Pons (tissue), 1 donor: ENCODE measurements at regions not wholly inside any gene's neighbourhood (a gene's known extent, or its start where the extent isn't known, plus 50 kb on each side); places are given as distances from the start of the nearest gene placed in this dataset.

Source experiments
- DNase-seq: peaks from one replicate; pipeline ENCODE4 v3.0.0-alpha.2; 2016; ENCODE audit warnings: low spot score

DNA sequence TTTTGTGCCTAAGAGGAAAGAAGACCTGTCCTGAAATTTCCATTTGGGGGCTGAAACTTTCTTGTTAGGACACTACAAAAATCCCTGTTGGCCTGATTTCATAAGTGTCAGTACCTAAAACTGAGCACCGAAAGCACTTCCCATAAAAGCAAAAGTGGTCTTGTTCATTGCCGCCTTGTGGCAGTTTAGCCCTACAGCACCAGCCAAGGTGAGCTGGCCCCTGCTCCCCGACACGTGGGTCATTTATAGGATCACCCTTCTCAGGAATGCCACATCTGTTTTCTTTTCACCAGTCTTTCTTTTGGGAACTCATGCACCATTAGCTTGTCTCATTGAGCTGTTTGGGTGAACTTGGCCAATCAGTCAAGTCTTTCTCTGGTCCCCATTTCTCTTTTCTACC, 155.8 kb upstream of the KAZN start:
- DNase-seq = no peak

DNA sequence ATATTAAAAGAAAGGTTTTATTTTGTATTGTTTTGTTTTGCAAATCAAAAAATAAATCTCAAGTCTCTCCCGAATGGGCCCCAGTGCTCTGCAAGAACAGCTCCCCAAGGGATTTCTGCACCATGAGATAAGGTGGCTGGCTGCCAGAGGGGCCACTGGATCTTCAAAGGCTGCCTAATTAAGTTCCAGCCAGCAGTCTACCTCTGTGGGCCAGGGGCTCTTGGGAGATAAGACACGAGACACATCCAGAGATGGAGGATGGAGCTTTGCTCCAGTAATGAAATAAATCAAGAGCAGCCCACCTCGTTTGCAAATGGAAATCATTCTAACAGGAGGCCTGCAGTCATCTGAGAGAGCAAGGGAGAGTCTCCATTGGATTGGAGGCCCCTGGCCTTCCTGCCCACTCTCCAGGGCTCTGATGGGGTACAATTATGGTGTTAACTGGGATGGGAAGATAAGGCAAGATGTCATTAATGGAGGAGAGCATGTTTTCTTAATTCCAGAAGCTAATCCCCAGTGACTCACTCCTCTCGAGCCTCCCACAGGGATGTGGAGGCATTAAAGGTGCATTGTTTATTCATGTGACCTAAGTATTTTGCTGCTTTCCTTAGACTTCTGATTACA, 155.2 kb upstream of the KAZN start:
- DNase-seq = no peak

DNA sequence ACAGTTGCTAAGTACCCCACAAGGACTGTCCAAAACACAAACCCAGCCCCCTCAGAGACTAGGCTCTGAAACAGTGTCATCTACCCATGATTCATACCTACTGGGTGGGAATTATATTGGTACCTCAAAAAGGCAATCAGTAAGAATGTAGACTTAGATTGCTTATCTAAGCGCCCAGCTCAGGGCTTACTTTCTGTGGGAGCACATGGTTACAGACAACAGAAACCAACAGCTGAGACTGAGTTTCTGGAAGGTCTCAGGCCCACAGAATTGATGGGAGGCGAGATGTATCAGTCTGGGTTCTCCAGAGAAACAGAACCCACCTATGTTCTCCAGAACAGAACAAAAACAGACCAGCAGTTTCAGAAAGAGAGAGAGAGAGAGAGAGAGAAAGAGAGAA, 147.3 kb upstream of the KAZN start:
- DNase-seq = no peak

DNA sequence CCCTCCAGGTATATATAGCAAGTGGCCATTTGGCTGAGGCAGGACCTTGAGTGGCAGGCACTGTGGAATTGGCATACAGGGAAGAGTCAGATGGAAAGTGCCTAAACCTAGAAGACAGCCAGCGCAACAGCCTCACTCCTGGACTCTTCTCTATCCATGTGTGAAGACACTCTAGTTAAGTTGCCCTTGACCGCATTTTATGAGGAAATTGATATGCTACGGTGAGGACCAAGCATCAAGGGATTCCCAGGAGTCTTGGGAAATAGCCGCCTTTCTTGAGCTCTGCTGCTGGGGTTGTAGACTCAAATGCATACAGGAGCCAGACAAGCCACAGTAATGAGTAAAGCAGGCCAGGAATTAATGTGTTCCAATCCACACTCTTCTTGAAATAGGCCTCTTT, 145.9 kb upstream of the KAZN start:
- DNase-seq = no peak

DNA sequence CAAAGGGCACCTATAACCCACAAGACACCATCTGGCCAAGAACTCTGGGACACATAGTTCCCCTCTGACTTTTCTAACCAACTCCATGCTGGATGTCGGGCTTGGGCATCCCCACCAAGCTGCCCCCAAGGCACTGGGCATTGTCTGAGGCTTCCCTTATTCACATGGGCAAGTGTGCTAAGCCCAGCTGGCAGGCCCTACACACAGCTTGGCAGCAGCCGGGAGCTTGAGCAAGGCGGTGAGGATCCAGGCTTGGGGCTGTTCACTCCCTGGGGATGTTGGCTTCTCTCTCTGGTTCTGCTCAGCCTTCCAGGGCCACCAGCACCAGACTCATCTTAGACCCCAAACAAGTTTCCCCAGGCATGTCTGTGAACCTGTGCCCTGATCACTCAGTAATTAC, 138.3 kb upstream of the KAZN start:
- no peak for DNase-seq

DNA sequence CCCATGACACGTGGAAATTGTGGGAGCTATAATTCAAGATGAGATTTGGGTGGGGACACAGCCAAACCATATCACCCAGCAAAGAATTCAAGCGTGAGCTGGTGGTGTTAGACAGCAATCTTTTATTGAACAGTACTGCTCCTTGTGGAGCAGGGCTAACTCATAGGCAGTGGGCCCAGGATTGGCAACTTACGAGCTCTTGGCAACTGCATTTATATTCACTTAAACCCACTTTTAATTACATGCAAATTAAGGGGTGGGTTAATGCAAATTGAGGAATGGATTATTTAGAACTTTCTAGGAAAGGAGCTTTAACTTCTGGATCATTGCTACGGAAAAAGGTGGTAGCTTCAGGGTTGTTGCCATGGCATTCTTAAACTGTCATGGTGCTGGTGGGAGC, 135.6 kb upstream of the KAZN start:
- no peak for DNase-seq

DNA sequence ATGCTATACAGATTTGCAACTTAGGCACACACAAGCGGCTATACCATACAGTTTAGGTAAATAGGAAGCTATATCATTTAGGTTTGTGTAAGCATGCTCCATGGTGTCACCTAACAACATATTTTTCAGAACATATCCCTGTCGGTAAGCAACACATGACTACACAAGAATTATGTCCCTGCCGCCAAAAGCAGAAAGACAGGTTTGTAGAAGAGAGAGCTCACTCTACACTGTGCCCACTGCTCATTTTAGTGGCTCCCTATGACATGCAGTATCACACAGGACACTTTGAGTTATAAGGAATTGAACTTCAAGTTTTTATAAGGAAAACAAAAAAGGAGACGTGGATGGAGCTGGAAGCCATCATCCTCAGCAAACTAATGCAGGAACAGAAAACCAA, 132.5 kb upstream of the KAZN start:
- no peak for DNase-seq

DNA sequence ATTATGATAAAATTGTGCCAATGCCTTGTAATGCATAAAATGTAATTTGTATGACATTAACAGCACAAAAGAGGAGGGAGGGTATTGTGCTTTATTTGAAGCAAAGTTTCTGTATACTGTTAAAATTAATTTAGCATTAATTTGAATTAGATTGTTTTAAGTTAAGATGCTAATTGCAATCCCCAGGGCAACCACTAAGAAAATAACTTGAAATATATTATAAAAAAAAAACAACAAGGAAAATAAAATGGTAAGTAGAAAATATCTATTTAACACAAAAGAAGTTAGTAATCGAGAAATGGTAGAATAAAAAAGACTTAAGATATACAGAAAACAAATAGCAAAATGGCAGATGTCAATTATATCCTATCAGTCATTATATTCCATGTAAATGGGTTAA, 131.4 kb upstream of the KAZN start:
- no peak for DNase-seq

DNA sequence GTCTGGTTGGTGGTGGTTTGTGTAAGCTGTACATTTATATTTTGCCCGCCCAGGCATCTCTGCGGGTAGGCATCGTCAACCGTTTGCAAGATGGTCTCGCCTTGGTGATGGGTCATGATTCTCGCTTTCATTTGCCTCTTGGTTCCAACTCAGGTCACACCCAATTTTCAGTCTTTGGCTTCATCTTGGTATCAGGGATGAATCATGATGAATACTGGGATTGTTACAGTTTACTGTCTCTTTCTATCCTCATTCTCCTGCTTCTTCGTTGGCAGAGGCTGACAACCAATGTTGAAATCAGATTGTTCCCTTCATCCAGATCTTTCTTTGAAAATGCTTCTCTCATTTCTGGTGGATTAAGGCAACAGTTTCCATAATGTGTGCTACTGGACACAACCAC, 129.7 kb upstream of the KAZN start:
- no peak for DNase-seq

DNA sequence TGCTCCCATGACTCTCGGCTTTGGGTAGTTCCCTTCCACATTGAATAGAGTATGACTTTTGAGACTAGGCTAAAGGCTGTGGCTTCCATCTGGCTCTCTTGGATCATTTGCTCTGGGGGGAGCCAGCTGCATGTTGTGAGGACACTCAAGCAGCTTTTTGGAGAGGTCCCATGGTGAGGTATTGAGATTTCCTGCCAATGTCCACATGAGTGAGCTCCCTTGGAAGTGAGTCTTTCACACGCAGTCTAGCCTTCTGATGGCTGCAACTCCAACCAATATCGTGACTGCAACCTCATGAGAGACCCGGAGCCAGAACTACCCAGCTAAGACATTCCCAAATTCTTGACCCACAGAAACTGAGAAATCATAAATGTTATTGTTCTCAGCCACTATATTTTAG, 127.7 kb upstream of the KAZN start:
- DNase-seq = no peak

DNA sequence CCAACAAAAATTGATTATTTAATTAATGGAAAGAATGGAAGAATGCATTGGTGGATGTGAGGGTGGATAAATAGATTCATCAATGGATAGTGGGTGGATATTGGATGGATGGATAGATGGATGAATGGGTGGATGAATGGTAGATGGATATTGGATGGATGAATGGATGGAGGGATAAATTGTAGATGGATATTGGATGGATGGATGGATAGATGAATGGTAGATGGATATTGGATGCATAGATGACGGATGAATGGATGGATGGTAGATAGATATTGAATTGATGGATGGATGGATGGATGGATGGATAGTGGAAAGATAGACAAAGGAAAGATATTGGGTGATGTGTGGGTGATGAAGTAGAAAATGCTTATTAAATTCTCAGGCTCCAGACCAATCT, 123.6 kb upstream of the KAZN start:
- DNase-seq = no peak

DNA sequence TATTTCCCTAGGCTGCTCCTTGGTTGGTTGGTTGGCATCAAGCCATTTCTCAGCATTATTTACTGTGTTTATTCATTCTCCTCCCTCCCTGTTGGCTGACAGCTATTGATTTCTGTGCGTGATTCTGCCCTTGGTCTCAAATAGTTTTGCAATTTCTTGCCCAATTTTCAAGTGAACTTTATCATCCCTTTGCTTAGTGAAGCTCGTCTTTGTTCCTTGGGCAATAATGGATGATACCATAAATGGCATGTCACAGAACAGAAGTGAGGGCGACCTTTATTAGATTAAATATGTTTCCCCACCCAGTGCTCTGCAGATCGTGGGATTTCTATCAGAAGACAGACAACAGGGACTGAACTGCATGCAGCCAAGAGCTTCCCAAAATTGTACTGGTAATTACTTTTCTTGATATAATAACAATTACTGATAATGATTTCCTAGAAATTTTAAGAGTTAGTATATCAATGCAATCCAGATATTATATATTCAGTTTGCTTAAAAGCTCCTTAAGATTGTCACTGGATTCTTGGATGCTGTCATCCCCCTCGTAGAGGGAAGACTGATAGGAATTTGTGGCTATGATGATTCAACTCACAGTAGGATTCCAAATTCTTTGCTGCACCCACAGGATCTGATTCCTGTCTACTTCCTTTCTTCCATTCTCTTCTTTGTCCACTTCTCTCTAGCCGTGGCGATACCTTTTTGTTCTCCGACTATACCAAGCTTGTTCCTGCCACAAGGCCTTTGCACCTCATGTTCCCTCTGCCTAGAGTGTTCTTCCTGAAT, 122.1 kb upstream of the KAZN start:
- DNase-seq = no peak

DNA sequence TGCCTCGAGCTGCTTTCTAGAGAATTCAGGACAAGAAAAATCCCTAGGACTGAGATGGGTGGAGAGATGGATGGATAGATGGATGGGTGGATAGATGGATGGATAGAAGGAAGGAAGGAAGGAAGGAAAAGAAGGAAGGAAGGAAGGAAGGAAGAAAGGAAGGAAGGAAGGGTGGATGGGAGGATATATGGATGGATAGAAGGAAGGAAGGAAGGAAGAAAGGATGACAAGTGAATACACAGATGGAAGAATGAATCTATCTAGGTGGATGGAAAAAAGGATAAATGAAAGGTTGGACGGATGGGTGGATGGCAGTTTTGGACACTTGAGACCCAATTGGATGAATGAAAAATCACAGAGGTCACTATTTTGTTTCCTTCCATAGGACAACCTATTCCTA, 120.4 kb upstream of the KAZN start:
- DNase-seq = no peak

DNA sequence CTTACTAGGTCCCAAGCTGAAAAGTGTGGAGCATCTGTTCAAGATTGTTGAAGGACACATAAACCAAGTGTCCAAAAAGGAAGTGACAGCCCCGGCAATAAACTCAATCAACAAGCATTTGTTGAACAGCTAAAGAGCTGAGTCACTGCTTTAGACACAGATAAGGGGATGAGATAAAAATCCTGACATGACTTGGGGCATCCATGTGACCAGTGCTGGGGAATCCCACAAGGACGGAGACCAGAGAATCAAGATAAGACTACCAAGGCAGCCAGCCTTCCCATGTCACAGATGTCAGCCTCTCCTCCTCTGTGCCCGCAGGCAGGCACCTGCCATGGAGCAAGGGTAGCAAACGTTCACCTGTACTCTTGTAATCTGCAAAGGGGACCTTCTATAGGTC, 118.6 kb upstream of the KAZN start:
- DNase-seq = no peak

DNA sequence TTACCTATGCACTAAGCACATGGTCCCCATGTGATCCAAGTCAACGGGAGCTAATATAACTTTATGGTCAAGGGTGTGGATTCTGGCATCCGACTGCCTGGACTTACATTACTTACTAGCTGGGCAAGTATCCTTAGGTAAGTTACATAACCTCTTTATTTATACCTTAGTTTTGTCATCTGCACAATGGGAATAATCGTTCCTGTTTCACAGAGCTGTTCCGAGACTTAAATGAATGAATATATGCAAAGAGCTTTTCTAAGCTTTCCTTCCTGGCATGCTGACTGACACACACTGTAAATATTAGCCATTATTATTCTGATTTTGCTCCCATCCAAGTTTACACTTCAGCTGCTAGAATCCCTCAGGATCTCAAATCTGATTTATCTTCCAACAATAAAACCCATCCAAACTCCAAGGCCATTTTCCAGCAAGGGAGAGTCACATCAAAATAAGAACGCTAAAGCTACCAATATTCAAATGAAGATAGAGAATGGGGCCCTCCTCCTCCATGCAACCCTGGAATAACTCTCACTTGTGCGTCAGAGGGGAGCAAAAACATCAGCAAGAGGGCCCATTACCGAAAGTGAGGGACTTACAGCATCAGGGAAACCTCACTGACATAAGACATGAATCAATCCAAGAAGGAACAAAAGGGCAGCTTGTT, 115.6 kb upstream of the KAZN start:
- DNase-seq = no peak

DNA sequence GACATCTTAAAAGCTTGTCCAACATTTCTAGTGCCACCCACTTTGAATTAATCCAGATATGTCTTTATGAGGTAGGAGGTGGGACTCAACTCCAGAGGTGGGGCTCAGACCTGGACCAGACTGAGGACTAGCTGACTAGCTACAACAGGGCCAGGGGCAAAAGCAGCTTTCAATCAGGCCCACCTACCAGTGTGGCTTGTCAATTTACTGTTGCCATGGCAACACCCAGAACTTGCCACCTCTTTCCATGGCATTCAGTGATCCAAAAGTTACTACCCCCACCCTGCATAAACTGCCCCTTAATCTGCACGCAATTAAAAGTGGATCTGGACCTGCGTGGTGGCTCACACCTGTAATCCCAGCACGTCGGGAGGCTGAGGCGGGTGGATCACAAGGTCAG, 113.2 kb upstream of the KAZN start:
- DNase-seq = no peak

DNA sequence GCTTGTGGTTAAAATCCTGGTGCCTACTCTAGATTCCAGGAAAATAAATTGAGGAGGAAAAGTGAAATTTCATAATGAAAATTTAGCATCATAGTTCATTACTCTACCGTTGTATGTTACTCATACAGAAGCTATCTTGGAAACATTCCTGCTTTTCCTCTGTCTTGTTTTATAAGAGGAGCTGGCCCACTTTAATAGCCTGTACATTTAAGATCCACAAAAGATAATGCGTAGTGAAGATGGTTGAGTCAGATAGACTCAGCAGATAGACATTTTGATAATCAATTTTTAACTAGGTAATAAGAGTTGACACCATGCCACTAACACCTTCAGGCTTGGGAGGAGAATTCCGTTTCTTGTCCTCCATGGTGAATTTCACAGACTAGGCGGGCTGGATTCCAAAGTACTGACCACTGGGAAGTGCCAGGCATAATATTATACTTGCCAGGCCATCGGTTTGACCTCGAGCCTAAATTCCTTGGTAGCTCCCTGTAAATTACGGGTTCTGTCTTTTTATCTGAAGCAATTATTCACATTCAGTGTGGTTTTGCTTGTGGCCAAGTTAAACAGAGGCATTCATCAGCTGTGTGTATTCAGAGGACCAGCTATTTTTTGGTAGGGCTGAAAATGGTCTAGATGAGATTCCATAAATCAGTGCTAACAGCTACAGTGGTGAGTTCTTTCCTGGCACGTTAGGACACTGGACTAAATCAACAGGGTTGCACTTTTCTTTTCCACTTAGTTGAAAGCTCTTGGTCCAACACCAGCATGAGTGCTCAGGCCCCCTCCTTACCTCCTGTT, 111.9 kb upstream of the KAZN start:
- no peak for DNase-seq

DNA sequence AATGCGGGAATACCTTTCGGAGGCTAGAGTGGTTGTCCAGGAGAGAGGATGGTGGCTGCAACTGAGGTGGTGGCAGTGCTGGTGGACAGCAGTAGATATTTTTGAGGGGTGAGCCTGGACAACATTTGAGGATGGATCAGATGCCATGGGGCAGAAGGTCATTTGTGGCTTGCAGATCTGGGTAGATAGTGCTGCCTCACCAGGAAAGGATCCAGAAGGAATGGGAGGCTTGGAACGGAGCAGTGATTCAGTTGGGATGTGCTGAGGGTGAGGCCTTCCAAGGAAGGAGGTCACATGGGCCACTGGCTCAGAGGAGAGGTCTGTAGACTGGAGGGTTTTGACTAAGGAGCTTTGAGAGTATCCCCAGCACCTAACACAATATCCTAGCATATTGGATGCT, 110.8 kb upstream of the KAZN start:
- no peak for DNase-seq

DNA sequence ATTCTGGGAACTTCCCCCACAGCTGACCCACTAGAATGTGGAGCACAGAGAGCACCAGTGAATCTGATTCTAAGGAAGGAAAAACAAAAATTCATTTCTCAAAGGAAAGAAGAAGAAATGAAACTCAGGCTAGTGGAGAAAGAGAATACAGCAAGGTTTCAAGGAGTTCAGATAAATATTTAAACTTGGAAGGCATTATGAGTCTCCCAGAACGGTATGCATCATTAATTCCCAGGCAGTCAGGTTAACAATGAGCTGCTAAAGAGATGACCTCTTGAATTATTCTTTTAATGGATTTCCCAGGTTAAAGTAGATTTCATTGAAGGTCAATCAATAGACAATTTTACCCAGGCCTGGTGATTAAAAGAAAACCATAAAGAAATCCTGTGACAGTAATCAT, 103.6 kb upstream of the KAZN start:
- DNase-seq = no peak

DNA sequence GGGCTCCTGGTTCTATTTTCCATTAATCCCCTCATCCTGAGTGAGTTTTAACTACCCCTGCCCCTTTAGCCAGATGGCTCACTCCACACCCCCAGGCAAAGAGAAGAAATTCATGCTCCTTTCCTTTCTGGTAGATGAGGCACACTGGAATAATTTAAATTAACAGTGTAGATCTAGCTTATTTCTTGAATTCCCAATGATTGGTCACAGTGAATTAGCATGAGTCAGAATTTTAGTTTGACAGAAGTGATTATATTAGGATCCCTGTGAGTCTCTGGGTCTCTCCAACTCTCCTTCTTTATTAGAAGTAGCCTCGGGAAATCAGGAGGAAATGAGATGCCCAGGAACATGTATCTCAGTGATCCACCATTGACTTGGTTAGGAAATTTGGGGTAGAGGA, 103.1 kb upstream of the KAZN start:
- no peak for DNase-seq

DNA sequence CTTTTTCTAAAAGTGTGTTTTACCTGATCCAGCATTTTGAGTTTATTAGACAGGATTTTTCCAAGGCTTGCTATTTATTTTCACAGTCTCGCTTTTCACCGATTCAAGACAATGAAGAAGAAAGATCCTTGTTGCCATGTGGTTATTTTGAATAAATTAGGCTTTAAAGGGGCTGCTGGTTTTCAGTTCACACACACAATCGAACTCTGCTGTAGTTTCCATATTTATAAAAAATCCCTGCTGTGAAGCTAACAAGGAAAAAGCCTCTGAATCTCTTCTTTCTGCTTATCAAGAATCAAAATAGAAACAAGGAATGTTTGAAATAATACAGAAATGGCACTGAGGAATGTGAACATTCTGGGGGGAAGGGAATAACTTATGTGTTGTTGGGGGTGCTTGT, 102.5 kb upstream of the KAZN start:
- DNase-seq = no peak

DNA sequence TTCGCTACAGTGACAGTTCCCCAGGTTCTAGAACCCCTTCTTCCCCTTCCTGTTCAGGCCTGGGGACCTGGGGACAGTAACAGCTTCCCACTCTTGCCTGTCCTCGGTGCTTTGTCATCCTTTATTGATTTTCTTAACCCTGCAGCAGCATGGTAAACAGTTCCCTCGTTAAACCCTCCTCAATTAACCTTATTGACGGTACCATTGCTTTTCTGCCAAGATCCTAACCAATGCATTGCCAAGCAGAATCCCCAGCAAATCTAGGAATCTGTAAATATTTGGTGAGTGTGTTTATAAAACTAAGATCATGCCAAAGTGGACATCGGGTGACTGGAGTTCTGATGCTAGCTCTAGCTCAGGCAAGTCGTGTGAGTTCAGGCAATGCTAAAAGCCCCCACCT, 99.6 kb upstream of the KAZN start:
- no peak for DNase-seq
